Stimulated activated memory B cell treated with anti-CD40 and anti-IgM and Interleukin-4, amounts not matched to agents 10 μg/mL and 1 μg/mL and 100 μg/mL, for 72 hours (primary cell): ENCODE measurements at regions not wholly inside any gene's neighbourhood (a gene's known extent, or its start where the extent isn't known, plus 50 kb on each side); places are given as distances from the start of the nearest gene placed in this dataset.
"Not testable (repeated sequence)": the region's sequence is repeated elsewhere in the genome, so short reads cannot be mapped to it uniquely, and the experiment has no call there.

ENCODE experiments used
- ATAC-seq: fragments of 150-1000 bp; cut with Tn5 transposase; 2 replicates; pipeline ENCODE4 v1.10.0; 2021
- H3K27ac Mint-ChIP-seq: one replicate; pipeline ENCODE4 v1.8.0; 2022; ENCODE audit warnings: mild to moderate bottlenecking, mixed read lengths
- H3K27me3 Mint-ChIP-seq: one replicate; pipeline ENCODE4 v1.8.0; 2022; ENCODE audit warnings: mixed read lengths
- H3K36me3 Mint-ChIP-seq: one replicate; pipeline ENCODE4 v1.8.0; 2022; ENCODE audit warnings: mixed read lengths
- H3K4me1 Mint-ChIP-seq: one replicate; pipeline ENCODE4 v1.8.0; 2022; ENCODE audit warnings: mixed read lengths
- H3K4me3 Mint-ChIP-seq: one replicate; pipeline ENCODE4 v1.8.0; 2022; ENCODE audit warnings: mild to moderate bottlenecking, moderate library complexity, mixed read lengths
- H3K9me3 Mint-ChIP-seq: one replicate; pipeline ENCODE4 v1.8.0; 2022; ENCODE audit warnings: mixed read lengths

DNA sequence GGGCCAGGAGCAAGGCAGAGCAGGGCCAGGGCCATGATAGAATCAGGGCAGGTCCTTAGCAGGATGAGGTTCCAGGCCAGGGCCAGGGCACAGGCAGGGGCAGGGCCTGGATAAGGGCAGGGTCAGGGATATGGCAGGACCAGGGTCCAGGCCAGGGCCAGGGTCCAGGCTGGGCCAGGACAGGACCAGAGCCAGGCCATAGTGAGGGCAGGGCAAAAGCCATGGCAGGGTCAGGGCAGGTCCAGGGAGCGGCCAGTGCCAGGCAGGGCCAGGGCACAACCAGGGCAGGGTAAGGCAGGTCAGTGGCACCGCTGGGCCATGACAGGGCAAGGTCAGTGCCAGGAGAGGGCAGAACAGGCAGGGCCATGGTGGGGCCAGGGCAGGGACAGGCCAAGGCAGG is 152.2 kb downstream of the LIPI start:
- ATAC-seq: peak; percentile 28
- H3K36me3 Mint-ChIP-seq: peaks cover 6% of the 10 kb centered on the region

GRCh38 chr21:14057841-14058481 is 152.8 kb downstream of the LIPI start:
- not testable (repeated sequence) for H3K27ac Mint-ChIP-seq, ATAC-seq, H3K36me3 Mint-ChIP-seq

More for the DNA sequence above, 152.2 kb downstream of the LIPI start:
- no peaks in the 10 kb centered on the region for H3K27me3 Mint-ChIP-seq
- H3K9me3 Mint-ChIP-seq: no peaks in the 10 kb centered on the region
- no peaks in the 10 kb centered on the region for H3K4me1 Mint-ChIP-seq
- H3K4me3 Mint-ChIP-seq: no peak overlapping the region
- no peak overlapping the region for H3K27ac Mint-ChIP-seq

GRCh38 chr21:14057313-14057712 is 153.4 kb downstream of the LIPI start:
- Mint-ChIP-seq H3K4me1 (no peaks in the 10 kb centered on the region), H3K27me3 (no peaks in the 10 kb centered on the region), H3K27ac (no peak overlapping the region), H3K4me3 (no peak overlapping the region), H3K9me3 (no peaks in the 10 kb centered on the region), H3K36me3 (peaks cover 6% of the 10 kb centered on the region)
- ATAC-seq: no peak

More at GRCh38 chr21:14057841-14058481, 152.8 kb downstream of the LIPI start:
- not testable (repeated sequence) for H3K9me3 Mint-ChIP-seq, H3K4me1 Mint-ChIP-seq, H3K4me3 Mint-ChIP-seq, H3K27me3 Mint-ChIP-seq

DNA sequence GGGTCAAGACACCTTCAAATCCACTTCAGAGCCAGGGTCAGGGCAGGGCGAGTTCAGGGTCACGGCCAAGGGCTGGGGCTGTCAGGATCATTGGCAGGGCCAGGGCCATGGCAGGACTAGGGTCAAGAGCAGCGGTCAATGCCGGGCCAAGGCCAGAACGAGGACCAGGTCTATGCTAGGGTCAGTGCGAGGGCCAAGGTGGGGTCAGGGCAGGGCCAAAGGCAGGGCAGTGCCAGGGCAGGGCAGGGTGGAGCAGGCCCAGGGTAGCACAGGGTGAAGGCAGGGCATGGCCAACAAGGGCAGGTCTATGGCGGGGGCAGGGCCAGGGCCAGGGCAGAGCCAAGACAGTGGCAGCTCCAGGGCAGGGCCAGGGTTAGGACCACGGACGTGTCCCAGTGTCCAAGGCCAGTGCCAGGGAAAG is 154.0 kb downstream of the LIPI start:
- Mint-ChIP-seq H3K36me3 (peaks cover 6% of the 10 kb centered on the region), H3K9me3 (no peaks in the 10 kb centered on the region), H3K27ac (no peak overlapping the region), H3K4me3 (no peak overlapping the region), H3K27me3 (no peaks in the 10 kb centered on the region), H3K4me1 (no peaks in the 10 kb centered on the region)
- no peak for ATAC-seq

DNA sequence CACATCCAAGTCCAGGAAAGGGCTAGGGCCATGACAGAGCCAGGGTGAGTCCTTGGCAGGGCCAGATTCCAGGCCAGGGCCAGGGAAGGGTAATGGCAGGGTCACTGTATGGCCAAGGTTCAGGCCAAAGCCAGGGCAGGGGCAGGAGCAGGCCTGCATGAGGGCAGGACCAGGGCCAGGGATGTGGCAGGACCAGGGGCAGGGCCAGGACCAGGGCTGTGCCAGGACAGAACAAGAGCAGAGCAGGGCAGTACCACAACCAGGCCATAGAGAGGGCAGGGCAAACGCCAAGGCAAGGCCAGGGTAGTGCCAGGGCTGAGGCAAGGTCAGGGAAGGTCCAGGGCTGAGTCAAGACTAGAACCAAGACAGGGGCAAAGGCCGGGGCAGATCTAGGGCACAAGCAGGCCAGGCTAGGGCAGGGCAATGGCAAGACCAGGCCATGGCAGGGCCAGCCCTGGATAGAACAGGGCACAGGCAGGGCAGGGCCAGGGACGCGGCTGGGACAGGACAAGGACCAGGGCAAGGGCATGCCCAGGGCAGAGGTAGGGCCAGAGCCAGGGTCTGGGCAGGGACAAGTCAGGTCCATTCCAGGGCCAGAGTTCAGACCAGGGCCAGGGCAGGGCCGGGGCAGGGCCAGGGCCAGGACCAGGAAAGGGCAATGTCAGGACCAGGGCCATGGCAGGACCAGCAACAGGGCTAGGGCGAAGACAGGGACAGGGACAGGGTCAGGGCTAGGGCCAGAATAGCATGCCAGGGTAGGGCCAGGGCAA is 154.8 kb downstream of the LIPI start:
- H3K27ac Mint-ChIP-seq, H3K36me3 Mint-ChIP-seq, H3K4me3 Mint-ChIP-seq, H3K27me3 Mint-ChIP-seq, H3K9me3 Mint-ChIP-seq, ATAC-seq, H3K4me1 Mint-ChIP-seq: not testable (repeated sequence)

- Mint-ChIP-seq H3K9me3 (no peaks in the 10 kb centered on the region), H3K27ac (no peak overlapping the region), H3K4me3 (no peak overlapping the region), H3K27me3 (no peaks in the 10 kb centered on the region), H3K4me1 (no peaks in the 10 kb centered on the region), H3K36me3 (no peaks in the 10 kb centered on the region)
- no peak for ATAC-seq
Measured at GRCh38 chr21:14054682-14055081, 156.1 kb downstream of the LIPI start.

GRCh38 chr21:14050121-14050520 is 160.6 kb downstream of the LIPI start:
- Mint-ChIP-seq H3K36me3 (no peaks in the 10 kb centered on the region), H3K4me1 (no peaks in the 10 kb centered on the region), H3K27ac (no peak overlapping the region), H3K4me3 (no peak overlapping the region), H3K27me3 (no peaks in the 10 kb centered on the region), H3K9me3 (no peaks in the 10 kb centered on the region)
- ATAC-seq: no peak

GRCh38 chr21:14046401-14046800 is 164.4 kb downstream of the LIPI start:
- Mint-ChIP-seq H3K27ac (no peak overlapping the region), H3K4me1 (no peaks in the 10 kb centered on the region), H3K9me3 (no peaks in the 10 kb centered on the region), H3K4me3 (no peak overlapping the region), H3K36me3 (no peaks in the 10 kb centered on the region), H3K27me3 (no peaks in the 10 kb centered on the region)
- ATAC-seq: no peak

DNA sequence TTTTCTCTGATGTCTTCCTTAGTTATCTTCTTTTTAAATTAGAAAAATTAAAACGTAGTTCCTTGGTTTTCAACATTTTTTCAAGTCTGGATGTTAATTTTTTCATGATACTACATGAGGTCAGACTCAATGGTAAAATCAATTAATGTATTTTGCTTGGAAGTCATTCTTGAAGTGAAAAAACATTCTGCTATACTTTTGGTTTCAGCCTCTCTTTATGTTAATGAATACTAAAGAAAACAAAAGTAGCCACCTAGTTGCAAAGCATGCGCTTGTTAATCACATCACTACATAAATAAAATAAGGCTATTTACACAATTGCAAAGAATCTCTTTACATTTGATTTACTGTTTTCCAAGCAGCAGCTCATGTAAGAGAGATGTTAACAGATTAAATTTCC is 170.4 kb downstream of the LIPI start:
- H3K27me3 Mint-ChIP-seq: no peaks in the 10 kb centered on the region
- H3K4me1 Mint-ChIP-seq: no peaks in the 10 kb centered on the region
- H3K27ac Mint-ChIP-seq: no peak overlapping the region

DNA sequence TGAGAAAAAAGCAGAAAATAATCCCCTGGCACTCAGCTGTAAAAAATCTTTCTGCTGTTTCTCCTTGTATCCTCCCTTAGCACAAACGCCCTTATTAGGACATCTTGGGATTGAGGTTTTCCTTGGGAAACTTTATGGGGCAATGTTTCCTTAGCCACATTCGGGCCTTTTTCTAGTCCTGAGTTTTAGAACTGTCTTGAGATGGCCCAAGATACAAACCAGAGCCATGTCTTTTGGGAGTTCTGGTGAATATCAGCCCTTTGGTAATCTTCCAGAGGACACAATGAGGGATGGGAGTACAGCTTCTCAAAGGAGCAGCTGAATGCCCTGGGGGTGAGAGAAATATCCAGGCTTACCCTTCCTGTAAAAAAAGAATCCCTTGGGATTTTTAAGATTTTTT is 182.1 kb downstream of the LIPI start:
- not testable (repeated sequence) for H3K4me1 Mint-ChIP-seq, H3K27me3 Mint-ChIP-seq, H3K36me3 Mint-ChIP-seq, H3K9me3 Mint-ChIP-seq, H3K27ac Mint-ChIP-seq, ATAC-seq
- H3K4me3 Mint-ChIP-seq: peak overlapping the region; percentile 47

More for the DNA sequence above, 170.4 kb downstream of the LIPI start:
- H3K9me3 Mint-ChIP-seq: no peaks in the 10 kb centered on the region
- ATAC-seq: no peak
- peaks cover 13% of the 10 kb centered on the region for H3K36me3 Mint-ChIP-seq
- H3K4me3 Mint-ChIP-seq: no peak overlapping the region

DNA sequence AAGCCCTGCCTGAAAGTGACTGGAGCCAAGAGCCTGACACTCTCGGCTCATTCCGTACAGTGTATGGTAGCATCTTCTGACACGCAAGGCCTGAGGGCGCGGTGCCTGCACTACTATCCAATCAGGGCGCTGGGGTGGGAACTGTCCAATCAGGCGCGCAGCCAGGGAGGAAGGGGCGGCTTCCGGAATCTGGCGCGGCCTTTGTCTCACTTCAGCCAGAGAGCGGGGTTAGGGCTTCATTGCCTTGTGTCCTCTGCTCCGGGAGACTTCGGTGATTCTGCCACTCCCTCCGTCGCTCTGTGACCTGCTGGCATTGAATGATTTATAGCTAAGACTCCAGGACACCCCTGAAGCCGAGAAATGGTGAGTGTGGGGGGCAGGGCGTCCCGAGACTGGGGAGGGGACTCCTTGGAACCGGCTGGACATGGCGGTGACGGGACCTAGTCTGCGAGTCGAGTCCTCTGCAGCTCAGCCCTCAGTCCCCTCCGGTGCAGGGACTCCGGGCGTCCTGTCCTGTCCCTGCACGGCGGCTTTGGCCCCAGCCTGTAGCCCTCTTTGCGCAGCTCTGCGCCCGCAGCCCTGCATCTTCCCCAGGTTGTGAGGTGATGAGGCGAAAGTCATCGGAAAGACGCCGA is 183.4 kb downstream of the LIPI start:
- not testable (repeated sequence) for H3K4me1 Mint-ChIP-seq, H3K9me3 Mint-ChIP-seq, H3K36me3 Mint-ChIP-seq, H3K27me3 Mint-ChIP-seq
- Mint-ChIP-seq H3K4me3 (peak overlapping the region; percentile 91), H3K27ac (peak overlapping the region; percentile 80)
- peak; percentile 100 for ATAC-seq

DNA sequence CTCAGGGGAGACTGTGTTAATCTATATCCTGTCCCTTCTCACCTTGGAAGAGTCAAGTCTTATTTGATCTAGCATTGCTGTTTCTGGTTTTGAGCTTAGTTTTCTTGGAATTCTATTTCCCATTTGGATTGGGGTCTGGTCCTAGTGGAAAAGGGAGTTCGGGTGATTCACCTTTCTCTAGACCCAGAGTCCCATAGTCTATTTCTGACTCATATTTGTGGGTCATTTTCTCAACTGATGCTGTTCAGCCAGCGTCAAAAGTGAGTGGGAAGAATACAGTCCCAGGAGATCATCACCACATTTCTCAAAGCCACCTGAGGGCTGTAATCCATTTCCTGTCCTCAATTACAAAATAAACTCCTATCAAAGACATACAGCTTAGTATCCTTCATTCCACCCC is 190.6 kb downstream of the LIPI start:
- ATAC-seq, H3K27ac Mint-ChIP-seq: not testable (repeated sequence)

DNA sequence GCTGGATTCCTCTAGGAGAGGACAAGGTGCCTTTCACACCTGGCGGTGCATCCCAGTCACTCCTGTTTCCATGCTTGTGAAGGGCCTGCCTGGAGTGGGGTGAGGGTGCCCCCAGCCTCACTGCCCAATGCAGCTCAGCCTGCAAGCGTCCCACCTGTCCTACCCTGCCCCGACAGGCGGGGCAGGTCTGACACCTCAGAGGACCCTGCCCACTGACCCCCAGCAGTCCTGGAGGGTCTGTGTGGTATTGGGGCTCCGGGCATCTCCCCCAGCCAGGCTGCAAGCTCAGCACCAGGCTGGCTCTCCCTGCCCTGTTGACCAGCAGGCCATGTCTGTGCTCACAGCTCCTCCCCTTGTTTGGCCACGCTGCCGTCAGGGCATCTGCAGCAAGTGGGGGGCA is 194.9 kb downstream of the LIPI start:
- H3K36me3 Mint-ChIP-seq, H3K27ac Mint-ChIP-seq, H3K9me3 Mint-ChIP-seq, H3K4me3 Mint-ChIP-seq, ATAC-seq, H3K4me1 Mint-ChIP-seq: not testable (repeated sequence)
- peaks cover 14% of the 10 kb centered on the region for H3K27me3 Mint-ChIP-seq

More for the DNA sequence above, 190.6 kb downstream of the LIPI start:
- H3K36me3 Mint-ChIP-seq, H3K4me3 Mint-ChIP-seq, H3K27me3 Mint-ChIP-seq, H3K4me1 Mint-ChIP-seq, H3K9me3 Mint-ChIP-seq: not testable (repeated sequence)

DNA sequence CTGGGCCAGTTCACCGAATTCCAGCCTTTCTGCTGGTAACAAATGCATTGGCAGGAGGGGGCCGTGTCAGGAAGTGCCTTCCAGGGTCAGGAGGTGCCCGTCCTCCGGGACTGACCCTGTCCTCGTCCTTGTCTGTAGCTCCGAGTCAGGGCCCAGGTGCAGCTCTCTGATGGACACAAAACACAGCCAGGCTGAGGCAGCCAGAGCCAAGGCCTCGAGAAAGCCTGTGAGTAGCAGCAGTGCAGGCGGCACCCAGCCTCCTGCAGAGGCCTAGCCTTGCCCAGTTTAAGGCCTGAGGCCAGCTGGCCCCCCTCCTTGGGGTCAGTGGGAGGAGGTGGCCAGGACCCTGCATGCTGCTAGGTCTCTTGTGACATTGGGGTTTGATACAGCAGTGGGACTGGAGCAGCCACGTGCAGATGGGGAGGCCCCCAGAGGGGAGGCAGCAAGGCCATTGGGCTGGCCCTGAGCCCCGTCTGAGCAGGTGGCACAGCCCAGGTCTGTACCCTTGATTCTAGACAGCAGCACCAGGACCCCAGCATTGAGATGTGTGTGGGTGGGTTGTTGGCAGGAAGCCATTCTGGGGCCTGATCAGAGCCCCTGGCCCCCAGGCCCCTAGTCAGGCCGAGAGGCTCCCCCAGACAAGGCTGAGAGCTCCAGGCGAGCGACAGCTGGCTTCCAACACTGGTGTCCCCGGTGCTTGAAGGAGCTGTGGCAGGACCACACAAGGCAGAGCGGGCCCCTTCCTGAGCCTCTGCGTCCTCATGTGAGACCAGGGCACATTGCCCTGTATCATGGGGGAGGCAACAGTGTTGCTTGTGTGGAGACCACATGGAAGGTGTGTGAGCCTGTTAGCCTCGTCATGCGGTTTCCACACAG is 196.9 kb downstream of the LIPI start:
- H3K4me3 Mint-ChIP-seq, H3K4me1 Mint-ChIP-seq, H3K27ac Mint-ChIP-seq, H3K27me3 Mint-ChIP-seq, H3K9me3 Mint-ChIP-seq, ATAC-seq, H3K36me3 Mint-ChIP-seq: not testable (repeated sequence)

DNA sequence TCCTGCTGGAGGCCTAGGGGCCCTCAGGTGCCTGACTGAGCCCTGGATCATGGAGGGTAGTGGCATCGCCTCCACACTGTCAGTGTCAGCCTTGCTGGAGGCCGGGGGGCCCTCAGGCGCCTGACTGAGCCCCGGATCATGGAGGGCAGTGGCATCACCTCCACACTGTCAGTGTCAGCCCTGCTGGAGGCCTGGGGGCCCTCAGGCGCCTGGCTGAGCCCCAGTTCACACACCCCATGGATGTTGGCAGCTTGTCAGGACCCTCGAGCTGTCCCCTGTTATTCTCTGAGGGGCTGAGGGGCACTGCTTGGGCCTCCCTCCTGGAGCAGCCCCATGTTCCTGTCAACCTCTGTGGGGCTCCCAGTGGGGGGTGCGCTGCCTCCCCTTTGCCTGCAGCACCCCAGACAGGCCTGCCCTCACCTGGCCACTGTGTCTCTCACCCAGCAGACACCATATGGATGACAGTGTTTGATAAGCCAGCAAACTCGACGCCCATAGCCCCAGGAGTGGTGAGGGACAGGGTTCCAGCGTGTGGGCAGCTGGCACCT is 197.6 kb downstream of the LIPI start:
- H3K4me1 Mint-ChIP-seq: no peaks in the 10 kb centered on the region
- H3K27ac Mint-ChIP-seq: no peak overlapping the region
- no peak for ATAC-seq
- no peaks in the 10 kb centered on the region for H3K9me3 Mint-ChIP-seq
- peaks cover 10% of the 10 kb centered on the region for H3K27me3 Mint-ChIP-seq
- H3K4me3 Mint-ChIP-seq: no peak overlapping the region
- no peaks in the 10 kb centered on the region for H3K36me3 Mint-ChIP-seq
